A549 (cell line): ENCODE measurements at regions not wholly inside any gene's neighbourhood (a gene's known extent, or its start where the extent isn't known, plus 50 kb on each side); places are given as distances from the start of the nearest gene placed in this dataset.

Experiments used
- MAFK ChIP-seq: fragments of 450-650 bp; IDR thresholded peaks from 2 replicates; pipeline ENCODE4 v1.6.1; 2014; ENCODE audit not compliant: partially characterized antibody
- POLR2A ChIP-seq: IDR thresholded peaks from 2 replicates; pipeline ENCODE4 v1.6.1; 2012; ENCODE audit warnings: mild to moderate bottlenecking, low read length
- RNF2 ChIP-seq: fragments of 200-600 bp; sonication (generic); IDR thresholded peaks from 2 replicates; pipeline ENCODE4 v1.6.1; 2016; ENCODE audit warnings: low read depth, mild to moderate bottlenecking, antibody characterized with exemption, moderate library complexity, borderline replicate concordance

- peak; percentile 63 for TF ChIP-seq MAFK
- TF ChIP-seq POLR2A = no peak
- no peak for TF ChIP-seq RNF2
Measured at GRCh38 chr5:18052569-18052968, 418.3 kb downstream of the TAF11L14 start.
